Progenitor cell of endocrine pancreas (in vitro differentiated cells): ENCODE measurements at regions not wholly inside any gene's neighbourhood (a gene's known extent, or its start where the extent isn't known, plus 50 kb on each side); places are given as distances from the start of the nearest gene placed in this dataset.
"Not testable (repeated sequence)": the region's sequence is repeated elsewhere in the genome, so short reads cannot be mapped to it uniquely, and the experiment has no call there.

Experiments used
- DNase-seq: peaks from one replicate; pipeline ENCODE4 v3.0.0; 2021; ENCODE audit warnings: low spot score; ENCODE audit not compliant: unreplicated experiment
- H3K27ac Mint-ChIP-seq: 2 replicates; pipeline ENCODE4 v1.8.0; 2021; ENCODE audit warnings: mild to moderate bottlenecking, moderate library complexity, mixed read lengths
- H3K27me3 Mint-ChIP-seq: 2 replicates; pipeline ENCODE4 v1.8.0; 2021; ENCODE audit warnings: mixed read lengths
- H3K36me3 Mint-ChIP-seq: 2 replicates; pipeline ENCODE4 v1.8.0; 2022; ENCODE audit warnings: mixed read lengths; ENCODE audit not compliant: insufficient read depth
- H3K4me1 Mint-ChIP-seq: 2 replicates; pipeline ENCODE4 v1.8.0; 2021; ENCODE audit warnings: low read depth, mixed read lengths
- H3K4me3 Mint-ChIP-seq: 2 replicates; pipeline ENCODE4 v1.8.0; 2021; ENCODE audit warnings: low read depth, mild to moderate bottlenecking, moderate library complexity, mixed read lengths
- H3K9me3 Mint-ChIP-seq: 2 replicates; pipeline ENCODE4 v1.8.0; 2021; ENCODE audit warnings: low read depth, mixed read lengths
- CTCF ChIP-seq: fragments of 200-600 bp; sonication (generic); IDR thresholded peaks from one replicate; pipeline ENCODE4 v1.5.0; 2021; ENCODE audit warnings: antibody characterized with exemption, mild to moderate bottlenecking; ENCODE audit not compliant: unreplicated experiment

GRCh38 chr22:22377335-22377734 lies 131.2 kb downstream of the ZNF280B start:
- Mint-ChIP-seq H3K4me1 (peaks cover 4% of the 10 kb centered on the region), H3K4me3 (no peak overlapping the region), H3K27ac (no peak overlapping the region), H3K27me3 (peaks cover 79% of the 10 kb centered on the region), H3K36me3 (no peaks in the 10 kb centered on the region), H3K9me3 (no peaks in the 10 kb centered on the region)
- no peak for TF ChIP-seq CTCF
- DNase-seq, result no peak

GRCh38 chr22:22378446-22379415 lies 129.8 kb downstream of the ZNF280B start:
- H3K4me3 Mint-ChIP-seq, result no peak overlapping the region
- H3K27me3 Mint-ChIP-seq, result peaks cover 81% of the 10 kb centered on the region
- H3K36me3 Mint-ChIP-seq, result no peaks in the 10 kb centered on the region
- no peak overlapping the region for H3K27ac Mint-ChIP-seq
- peaks cover 3% of the 10 kb centered on the region for H3K9me3 Mint-ChIP-seq
- peaks cover 4% of the 10 kb centered on the region for H3K4me1 Mint-ChIP-seq
- DNase-seq, result no peak
- TF ChIP-seq CTCF, result no peak

GRCh38 chr22:22380098-22381030 lies 128.2 kb downstream of the ZNF280B start:
- peaks cover 6% of the 10 kb centered on the region for H3K9me3 Mint-ChIP-seq
- no peak overlapping the region for H3K4me3 Mint-ChIP-seq
- no peak for DNase-seq
- no peak overlapping the region for H3K27ac Mint-ChIP-seq
- peak; percentile 52 for TF ChIP-seq CTCF
- H3K27me3 Mint-ChIP-seq, result peaks cover 79% of the 10 kb centered on the region
- peaks cover 2% of the 10 kb centered on the region for H3K36me3 Mint-ChIP-seq
- H3K4me1 Mint-ChIP-seq, result peaks cover 4% of the 10 kb centered on the region

DNA sequence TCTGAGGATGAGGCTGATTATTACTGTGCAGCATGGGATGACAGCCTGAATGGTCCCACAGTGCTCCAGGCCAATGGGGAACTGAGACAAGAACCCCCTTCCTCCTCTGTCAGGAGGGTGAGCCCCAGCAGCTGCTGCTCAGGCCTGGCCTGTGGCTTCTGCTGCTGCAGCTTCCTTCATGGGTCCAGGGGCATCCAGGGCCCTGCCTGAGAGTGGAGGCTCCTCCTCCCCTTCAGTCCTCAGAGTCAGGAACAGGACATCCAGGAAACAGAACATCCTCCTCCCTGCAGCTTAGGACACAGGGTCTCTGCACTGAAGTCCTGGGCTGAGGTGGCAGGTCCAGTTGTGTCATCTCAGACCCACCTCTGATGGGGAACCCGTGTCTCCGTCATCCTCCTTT lies 127.2 kb downstream of the ZNF280B start:
- H3K27ac Mint-ChIP-seq, H3K4me3 Mint-ChIP-seq, DNase-seq, H3K4me1 Mint-ChIP-seq, H3K36me3 Mint-ChIP-seq: not testable (repeated sequence)
- Mint-ChIP-seq H3K9me3 (peaks cover 15% of the 10 kb centered on the region), H3K27me3 (peaks cover 72% of the 10 kb centered on the region)

GRCh38 chr22:22384267-22384666 lies 124.3 kb downstream of the ZNF280B start:
- DNase-seq, result no peak
- Mint-ChIP-seq H3K27ac (no peak overlapping the region), H3K36me3 (peaks cover 5% of the 10 kb centered on the region), H3K9me3 (peaks cover 15% of the 10 kb centered on the region), H3K4me3 (no peak overlapping the region), H3K27me3 (peaks cover 46% of the 10 kb centered on the region), H3K4me1 (peaks cover 25% of the 10 kb centered on the region)
- no peak for TF ChIP-seq CTCF
